ENCODE measurements at regions not wholly inside any gene's neighbourhood (a gene's known extent, or its start where the extent isn't known, plus 50 kb on each side); places are given as distances from the start of the nearest gene placed in this dataset.

DNA sequence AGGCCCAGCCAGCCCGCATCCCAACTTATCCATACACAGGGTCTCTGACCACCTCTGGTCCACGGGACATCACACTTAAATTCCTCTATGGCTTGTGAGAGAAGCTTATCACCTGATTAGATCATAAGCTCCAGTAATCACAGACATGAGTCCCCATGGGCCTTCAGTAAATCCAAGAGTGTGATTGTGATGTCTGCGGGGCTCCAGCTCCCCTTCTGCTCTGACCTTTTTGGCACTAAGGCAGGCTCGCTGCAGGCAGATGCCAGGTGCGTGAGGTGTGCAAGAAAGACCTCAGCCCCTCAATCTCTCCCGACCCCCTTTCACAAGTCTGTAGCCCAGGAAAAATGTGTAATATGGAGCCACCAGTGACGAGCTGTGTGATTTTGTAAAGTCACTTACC is 127.6 kb upstream of the DUSP22 start:
- TF ChIP-seq EZH2 (IDR thresholded peaks at IDR 0.05) (no peak), POLR2AphosphoS5 (IDR thresholded peaks at IDR 0.05; ENCODE audit: borderline replicate concordance, low read depth, low read length) (no peak)

Data from SK-N-MC (cell line).